GM18909 (cell line): ENCODE measurements at regions not wholly inside any gene's neighbourhood (a gene's known extent, or its start where the extent isn't known, plus 50 kb on each side); places are given as distances from the start of the nearest gene placed in this dataset.
"Not testable (repeated sequence)": the region's sequence is repeated elsewhere in the genome, so short reads cannot be mapped to it uniquely, and the experiment has no call there.

Experiments used
- ATAC-seq: cut with Tn5 transposase; IDR thresholded peaks from one replicate; pipeline ENCODE4 v1.9.1; 2021; ENCODE audit warnings: mild to moderate bottlenecking; ENCODE audit not compliant: unreplicated experiment, poor library complexity

DNA sequence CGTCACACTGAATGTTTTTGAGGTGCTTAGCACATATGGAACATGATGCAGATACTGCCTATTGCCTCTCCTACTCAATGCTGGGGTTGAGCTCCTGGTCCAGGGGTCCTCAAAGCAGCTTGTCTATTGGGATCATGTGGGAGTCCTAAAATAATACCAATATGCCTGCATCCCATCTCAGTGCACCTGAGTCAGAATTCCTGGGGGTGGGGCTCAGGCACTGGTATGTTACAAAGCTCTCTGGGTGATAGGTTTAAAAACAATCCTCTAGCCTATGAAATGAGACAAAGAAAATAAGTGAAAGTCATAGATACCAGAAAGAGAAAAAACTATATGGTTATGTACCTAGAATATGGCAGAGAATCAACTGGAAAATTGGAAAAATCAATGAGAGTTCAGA, 156.6 kb upstream of the NLRP1 start:
- no peak for ATAC-seq

DNA sequence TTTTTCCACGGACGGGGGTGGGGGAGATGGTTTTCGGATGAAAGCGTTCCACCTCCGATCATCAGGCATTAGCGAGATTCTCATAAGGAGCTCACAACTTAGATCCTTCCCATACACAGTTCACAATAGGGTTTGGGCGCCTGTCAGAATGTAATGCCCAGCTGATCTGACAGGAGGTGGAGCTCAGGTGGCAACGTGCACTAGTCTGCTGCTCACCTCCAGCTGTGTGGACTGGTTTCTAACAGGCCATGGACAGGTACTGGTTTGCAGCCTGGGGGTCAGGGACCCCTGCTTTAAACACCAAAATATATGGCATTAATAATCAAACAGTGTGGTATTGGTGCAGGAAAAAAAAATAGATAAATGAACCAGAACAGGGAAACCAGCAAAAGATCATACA, 157.5 kb upstream of the NLRP1 start:
- no peak for ATAC-seq

DNA sequence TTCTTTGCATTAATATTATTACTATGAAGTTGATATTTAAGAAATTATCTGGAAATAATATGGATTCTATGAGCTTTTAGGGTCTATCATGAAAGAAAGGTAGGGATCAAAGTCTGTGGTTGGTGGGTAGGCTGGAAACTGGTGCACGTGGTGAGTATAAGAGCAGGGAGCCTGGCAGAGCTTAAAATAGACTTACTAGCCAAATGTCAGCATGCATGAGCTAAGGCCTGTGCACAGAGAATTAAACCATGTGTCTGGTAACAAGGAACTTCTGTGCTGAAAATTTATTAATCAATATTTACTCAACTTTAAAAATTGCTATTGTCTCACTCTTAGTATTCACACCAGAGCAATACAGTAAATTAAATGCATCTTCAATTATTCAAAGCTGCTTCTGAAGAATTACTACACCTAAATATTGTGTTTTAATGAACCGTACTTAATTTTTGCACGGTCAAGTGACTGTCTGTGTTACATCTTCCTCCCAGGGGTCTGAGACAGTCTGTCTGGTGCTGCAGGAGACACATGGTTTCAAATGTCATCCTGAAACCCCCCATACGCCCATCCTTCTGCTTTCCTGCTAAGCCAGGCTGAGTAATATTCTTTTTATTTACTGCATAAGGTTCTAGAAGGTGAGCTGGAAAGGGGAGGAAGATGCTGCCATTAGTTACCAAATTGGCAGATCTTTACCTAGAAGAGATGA, 161.0 kb upstream of the NLRP1 start:
- ATAC-seq: no peak

DNA sequence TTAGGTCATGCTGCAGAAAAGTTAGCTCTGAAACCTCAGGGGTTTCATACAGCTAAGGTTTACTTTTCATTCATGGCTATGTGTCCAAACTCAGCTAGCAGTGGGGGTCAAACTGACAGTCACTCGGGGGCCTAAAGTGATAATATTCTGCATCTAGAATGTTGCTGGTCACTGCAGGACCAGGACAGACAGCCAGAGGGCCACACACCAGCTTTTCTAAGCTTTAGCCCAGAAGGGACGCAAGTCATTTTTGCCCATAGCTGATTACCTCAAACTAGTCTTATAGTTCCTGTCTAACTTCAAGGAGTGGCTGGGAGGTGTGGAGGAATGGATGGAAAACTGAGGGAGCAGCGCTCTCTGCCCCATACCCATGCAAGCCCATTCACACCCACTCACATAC, 163.0 kb upstream of the NLRP1 start:
- ATAC-seq: no peak

DNA sequence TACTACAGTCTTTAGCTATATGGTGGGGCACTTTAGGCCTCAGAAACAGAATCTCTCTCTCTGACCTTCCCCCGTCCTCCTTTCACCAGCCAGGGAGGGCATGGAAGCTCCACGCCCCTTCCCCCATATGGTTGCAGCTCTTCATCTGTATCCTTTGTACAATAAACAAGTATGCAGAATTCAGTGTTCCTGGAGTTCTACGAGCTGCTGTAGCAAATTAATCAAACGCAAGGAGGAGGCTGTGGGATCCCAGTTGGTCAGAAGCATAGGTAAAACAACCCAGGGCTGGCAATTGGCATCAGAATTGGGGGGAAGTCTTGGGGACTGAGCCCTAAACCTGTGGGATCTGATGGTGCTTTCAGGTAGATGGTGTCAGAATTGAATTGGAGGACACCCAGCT, 163.7 kb upstream of the NLRP1 start:
- no peak for ATAC-seq

DNA sequence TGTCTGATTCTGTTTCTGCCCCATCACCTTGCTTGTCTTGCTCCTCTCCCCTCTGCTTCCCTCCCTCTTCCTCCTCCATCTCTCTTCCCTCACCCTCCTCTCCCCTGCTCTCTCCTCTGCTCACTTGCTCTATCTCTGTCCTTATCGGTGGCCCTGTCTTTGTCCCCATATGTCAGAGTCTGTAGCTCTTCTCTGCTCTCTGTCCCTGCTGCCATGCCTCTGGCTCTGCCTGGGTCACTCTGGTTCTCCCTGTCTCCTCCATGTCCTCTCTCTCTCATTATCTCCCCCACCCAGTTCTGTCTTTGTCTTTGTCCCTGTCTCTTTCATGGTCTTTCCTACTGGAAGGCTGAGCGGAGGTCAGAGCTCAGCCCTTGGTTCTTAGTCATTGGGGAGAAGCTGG, 169.1 kb upstream of the NLRP1 start:
- no peak for ATAC-seq

DNA sequence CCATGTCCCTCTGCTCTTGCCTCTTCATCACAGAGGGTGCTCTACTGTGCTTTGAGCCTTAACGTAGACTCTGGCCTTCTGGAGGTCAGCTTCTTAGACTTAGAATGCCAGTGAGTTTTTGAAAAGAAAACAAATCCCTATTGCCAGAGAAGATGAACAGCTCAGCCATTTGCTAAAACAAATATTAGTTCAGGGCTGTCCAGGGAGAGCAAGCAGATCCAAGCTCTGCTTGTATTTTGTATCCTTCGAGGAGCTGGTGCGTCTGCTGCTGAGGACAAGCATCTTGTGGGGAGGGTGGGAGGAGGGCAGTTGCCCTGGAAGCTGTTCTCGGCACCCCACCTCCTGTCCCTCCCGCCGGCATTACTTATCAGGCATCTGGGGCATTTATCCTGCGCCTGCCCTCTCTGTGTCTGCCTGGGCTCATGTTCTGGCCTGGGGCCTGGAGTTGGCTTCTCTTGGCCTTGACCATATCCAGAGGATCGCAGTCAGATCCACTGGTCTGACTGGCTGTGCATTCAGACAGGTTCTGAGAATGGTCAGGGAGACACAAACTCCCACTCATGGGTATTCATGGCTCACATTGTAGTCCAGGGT, 173.1 kb upstream of the NLRP1 start:
- no peak for ATAC-seq

DNA sequence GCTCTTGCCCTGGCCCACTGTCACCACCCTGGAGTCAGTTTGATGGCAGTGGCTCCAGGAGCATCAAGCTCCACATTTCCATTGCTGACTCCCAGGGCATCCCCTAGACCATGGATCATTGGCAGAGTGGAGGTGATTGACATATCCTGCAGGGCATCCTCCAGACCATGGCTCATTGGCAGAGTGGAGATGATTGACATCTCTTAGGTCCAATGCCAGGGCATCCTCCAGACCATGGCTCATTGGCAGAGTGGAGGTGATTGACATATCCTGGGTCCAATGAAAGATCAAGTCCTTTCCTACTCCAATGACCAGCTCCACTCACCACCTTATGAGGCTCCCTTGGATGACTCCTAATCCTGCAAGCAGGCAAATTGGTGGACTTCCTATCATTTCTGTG, 174.3 kb upstream of the NLRP1 start:
- ATAC-seq: no peak

DNA sequence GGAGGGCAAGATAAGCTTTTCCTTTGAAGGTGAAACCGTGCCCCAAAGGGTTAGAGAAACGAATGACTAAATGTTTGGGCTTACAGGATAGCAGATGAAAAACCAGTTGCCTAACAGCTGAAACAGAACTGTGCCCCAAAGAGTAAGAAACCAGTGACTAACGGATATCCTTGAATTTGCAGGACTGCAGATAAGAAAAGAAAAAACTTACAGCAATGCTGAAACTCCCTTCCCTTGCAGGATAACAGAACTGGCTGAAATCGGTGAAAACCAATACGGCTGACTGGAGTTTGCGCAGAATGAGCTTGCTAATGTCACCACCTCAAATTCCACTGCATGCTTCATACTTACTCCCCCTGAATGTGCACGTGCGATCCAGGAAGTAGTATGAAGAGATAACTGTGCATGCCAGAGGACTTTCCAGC, 175.2 kb upstream of the NLRP1 start:
- ATAC-seq: no peak

DNA sequence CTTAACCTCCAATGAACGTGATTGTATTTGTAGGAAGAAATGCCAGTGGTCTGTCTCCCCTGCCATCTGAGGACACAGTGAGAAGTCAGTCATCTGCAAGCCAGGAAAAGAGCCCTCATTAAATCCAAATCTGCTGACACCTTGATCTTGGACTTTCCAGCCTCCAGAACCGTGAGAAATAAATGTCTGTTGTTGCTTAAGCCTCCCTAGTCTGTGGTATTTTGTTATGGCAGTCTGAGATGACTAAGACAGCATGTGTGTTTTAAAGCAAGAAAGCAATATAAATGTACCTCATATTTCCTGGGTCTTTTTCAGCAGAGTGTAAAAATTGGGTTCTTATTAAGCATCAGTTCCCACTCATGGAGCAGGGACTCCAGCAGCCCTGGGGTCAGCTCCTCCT, 177.9 kb upstream of the NLRP1 start:
- ATAC-seq: no peak

DNA sequence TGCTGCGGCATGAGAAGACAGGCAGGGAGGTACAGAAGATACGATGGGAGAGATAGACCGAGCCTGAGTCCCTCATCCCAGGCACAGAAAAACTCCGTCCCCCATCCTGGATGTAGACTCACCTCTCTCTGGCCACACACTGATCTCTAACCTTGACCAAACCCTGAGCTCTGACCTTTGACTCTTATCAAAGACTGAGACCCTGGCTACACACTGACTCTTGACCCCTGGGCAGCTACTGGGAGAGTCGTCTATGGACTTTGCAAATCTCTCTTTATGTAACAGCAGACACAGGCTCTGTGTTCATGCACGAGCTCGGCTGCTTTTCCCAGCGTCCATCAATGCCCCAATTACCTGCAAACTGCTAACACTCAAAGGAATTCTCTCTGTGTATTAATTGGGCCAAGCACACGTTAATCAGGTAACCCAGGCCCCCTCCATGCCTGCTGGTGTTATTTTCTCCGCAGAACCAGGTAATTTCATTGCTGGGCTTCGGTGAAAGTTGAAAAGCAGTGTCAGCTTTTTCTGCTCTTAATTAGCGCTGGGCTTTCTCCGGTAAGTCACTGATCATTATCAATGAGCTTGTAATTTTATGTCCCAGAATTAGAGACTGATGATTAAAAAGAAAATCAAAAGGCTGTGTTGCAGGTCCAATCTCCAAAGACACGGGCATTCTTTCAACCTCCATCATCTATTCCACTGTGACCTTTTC, 179.4 kb upstream of the NLRP1 start:
- no peak for ATAC-seq

DNA sequence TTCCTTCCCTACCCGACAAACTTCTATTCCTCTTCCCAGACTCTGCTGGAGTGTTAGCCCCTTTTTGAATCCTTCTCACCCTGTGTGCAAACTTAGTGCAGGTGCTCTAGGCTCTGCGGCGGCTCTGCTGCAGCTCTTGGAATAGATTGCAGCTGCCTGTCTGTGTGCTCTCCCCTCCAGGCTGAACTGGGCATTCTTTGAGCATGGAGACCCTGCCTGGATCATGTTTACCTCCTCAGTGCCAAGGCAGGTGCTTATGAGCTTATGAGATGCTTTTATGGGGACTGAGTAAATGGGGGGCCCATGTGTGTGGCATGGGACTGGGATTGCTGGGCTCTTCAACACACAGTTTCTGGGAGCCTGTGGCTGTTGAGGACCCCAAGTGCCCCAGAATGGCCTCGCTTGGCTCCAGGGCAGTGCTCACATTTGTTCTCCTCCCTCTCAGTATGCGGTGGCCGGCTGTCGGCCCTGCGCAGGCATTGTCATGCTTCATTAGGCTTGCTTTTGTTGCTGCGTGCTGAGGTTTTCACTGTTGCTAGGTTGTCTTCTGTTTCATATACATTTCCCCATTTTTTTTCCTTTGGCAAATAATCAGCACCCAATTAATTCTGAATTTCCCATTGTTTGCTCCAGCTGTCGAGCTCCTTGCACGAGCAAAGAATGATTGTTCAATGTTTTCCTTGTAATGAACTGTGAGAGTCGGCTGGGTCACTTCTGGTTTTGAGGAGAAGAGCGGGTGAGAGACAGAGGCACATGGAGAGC, 185.5 kb upstream of the NLRP1 start:
- no peak for ATAC-seq

DNA sequence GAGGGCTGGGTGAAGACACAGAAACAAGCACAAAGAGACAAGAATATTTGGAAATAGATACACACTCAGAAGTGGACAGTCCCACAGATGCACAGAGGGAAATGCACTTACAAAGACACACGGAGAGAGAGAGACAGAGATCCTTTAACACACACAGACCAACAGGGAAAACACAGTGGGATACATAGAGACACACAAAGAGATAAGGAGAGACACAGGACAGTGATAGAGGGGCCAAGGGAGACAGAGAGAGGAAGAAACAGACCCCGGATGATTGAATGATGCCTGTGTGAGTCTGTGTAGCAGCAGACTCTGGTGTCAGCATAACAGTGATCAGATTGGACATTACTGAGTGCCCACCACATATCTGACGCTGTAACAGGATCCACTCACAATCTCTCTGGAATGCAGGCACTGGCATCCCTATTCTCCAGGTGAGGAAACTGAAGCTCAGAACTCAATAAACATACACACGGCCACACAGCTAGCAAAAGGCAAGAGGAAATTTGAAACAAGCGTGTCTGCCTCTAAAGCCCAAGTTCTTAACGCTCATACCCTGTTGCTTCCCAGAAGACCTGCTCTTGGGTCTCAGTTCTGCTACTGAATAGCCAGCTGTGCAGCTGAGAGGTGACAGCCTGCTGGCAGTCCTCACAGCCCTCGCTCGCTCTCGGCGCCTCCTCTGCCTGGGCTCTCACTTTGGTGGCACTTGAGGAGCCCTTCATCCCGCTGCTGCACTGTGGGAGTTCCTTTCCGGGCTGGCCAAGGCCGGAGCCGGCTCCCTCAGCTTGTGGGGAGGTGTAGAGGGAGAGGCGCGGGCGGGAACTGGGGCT, 186.3 kb upstream of the NLRP1 start:
- no peak for ATAC-seq

DNA sequence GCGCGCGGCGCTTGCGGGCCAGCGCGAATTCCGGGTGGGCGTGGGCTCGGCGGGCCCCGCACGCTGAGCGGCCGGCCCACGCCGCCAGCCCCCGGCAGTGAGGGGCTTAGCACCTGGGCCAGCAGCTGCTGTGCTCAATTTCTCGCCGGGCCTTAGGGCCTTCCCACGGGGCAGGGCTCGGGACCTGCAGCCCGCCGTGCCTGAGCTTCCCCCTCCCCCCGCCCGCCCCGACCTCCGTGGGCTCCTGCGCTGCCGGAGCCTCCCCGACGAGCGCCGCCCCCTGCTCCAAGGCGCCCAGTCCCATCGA, 186.9 kb upstream of the NLRP1 start:
- ATAC-seq: not testable (repeated sequence)

DNA sequence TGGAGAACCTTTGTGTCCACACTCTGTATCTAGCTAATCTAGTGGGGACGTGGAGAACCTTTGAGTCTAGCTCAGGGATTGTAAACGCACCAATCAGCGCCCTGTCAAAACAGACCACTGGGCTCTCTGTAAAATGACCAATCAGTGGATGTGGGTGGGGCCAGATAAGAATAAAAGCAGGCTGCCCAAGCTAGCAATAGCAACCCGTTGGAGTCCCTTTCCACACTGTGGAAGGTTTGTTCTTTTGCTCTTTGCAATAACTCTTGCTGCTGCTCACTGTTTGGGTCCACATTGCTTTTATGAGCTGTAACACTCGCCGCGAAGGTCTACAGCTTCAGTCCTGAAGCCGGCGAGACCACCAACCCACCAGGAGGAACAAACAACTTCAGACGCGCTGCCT, 187.7 kb upstream of the NLRP1 start:
- not testable (repeated sequence) for ATAC-seq

DNA sequence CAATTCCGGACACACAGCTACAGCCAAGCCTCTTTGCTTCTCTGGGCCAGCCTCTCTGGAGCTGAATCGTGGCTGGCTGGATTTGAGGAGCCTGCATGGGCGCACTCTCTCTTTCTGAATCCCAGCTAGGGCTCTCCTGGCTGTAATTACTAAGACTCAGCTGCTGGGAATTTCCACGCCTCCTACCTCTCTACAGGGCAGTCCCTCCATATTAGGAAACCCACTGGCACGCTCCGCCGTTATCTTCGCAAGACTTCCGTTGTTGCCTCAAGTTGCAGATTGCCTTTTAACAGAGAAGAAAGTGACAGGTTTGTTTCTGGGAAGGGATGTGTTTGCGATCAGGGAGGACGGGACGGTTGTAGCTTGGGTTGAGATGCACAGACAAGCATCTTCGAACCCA, 188.4 kb upstream of the NLRP1 start:
- no peak for ATAC-seq

DNA sequence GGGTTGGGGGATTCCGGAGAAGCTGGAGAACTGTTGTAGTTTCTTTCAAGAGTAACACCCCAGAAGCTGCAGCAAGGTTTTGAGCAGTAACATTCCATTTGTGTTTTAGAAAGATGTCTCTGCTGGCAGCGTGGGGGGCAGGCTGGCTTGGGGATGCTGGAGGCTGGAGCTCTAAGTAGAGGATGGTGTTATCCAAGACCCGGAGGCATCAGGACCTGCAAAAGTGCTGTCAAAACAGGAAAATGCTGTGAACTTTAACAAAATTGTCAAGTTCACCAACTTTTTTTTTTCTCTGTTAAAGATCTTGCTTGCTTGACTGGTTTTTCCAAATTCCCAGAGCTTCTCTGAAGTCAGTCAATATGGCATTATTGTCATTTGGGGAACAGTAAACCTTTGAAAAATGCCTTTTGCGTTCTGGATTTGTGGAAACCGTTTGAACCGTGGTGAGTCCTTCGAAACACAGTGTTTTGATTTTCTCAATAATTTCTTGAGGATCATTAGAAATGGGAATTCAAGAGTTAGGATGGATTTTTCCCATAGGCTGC, 189.6 kb upstream of the NLRP1 start:
- ATAC-seq: no peak

DNA sequence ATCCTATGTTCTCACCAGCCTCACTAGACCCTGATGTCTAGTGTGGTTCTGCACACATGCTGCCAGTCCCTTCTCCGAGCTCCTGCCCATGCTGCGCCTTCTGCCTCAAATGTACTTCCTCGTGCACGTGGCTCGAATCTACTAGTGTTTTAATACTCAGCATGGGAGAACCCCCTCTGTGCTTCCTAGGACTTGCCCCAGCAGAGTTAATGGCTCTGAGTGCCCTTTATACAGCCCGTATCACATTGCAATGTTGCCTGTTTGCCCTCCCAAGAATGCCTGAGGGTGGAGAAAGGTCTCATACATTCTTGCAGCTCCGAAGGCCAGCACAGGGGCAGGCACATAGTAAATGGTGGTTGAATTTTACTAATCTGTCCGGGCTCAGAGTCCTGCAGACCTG, 190.8 kb upstream of the NLRP1 start:
- no peak for ATAC-seq

DNA sequence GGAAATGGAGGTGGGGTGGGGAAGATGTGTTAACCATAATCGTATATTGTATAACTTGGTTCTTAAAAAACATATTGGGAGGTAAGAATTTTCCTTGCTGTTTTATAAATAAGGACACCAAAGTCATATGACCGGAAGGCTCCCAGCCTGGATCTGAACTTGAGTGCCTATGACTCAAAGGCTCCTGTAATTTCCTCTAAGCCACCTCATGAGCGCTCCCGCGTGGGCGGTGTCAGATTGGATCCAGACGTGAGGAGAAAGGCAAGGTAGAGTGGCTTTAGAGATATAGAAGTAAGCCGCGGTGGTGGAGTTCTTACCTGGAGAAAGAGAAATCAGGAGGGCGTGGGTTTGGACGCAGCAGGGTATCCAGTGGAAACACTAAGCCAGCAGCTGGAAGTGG, 196.2 kb upstream of the NLRP1 start:
- ATAC-seq: no peak

DNA sequence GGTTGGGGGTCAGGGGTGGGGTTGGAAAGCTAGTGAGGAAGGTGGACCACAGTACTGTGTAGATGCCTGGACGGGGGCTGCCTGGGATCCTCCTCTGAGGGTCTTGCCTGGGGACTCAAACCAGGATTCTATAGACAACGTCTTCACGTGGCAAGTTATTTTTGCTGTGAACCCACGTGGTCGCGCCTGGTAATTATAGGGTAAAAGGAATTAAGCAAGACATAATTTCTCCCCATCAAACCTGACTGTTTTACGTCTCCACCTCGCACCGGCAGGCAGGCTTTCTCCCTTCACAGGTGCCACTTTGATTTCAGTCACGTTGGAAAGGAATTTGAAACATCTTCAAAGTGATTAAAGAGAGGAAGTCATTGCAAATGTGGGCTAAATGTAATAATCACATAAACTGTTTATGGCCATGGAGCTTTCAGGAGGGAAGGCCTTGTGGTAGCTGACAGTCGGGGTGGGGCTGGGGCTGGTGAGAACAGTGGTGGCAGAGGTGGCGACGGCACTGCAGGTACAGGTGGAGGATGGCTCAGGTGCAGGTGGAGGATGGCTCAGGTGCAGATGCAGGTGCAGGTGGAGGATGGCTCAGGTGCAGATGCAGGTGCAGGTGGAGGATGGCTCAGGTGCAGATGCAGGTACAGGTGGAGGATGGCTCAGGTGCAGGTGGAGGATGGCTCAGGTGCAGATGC, 197.1 kb upstream of the NLRP1 start:
- ATAC-seq: no peak
